Effector memory CD8-positive, alpha-beta T cell (primary cell): ENCODE measurements at regions not wholly inside any gene's neighbourhood (a gene's known extent, or its start where the extent isn't known, plus 50 kb on each side); places are given as distances from the start of the nearest gene placed in this dataset.
A peak's percentile ranks its signal among the peaks of the same experiment; 100 is the strongest.

ENCODE experiments used
- ATAC-seq: fragments of 150-1000 bp; cut with Tn5 transposase; replicated peaks from 2 replicates; pipeline ENCODE4 v1.10.0; 2021; ENCODE audit warnings: mild to moderate bottlenecking, moderate library complexity
- DNase-seq, 3 experiments: peaks; one replicate each; pipeline ENCODE4 v3.0.0; 2021
- H3K27ac Mint-ChIP-seq, 2 donors: one replicate each; pipeline ENCODE4 v1.8.0; 2022; ENCODE audit warnings: mild to moderate bottlenecking in 2 of 2, mixed read lengths in 2 of 2, moderate library complexity in 2 of 2
- H3K27me3 Mint-ChIP-seq, 2 donors: one replicate each; pipeline ENCODE4 v1.8.0; 2022; ENCODE audit warnings: mixed read lengths in 2 of 2
- H3K36me3 Mint-ChIP-seq: one replicate; pipeline ENCODE4 v1.8.0; 2022; ENCODE audit warnings: mild to moderate bottlenecking, moderate library complexity, mixed read lengths; ENCODE audit not compliant: insufficient read depth
- H3K4me1 Mint-ChIP-seq, 2 donors: one replicate each; pipeline ENCODE4 v1.8.0; 2022; ENCODE audit warnings: low read depth in 2 of 2, mixed read lengths in 2 of 2
- H3K4me3 Mint-ChIP-seq, 2 donors: one replicate each; pipeline ENCODE4 v1.8.0; 2022; ENCODE audit warnings: mild to moderate bottlenecking in 2 of 2, mixed read lengths in 2 of 2, moderate library complexity in 2 of 2
- H3K9me3 Mint-ChIP-seq, 2 donors: one replicate each; pipeline ENCODE4 v1.8.0; 2022; ENCODE audit warnings: mixed read lengths in 2 of 2

GRCh38 chr1:198472997-198473396 lies 67.5 kb downstream of the ATP6V1G3 start:
- no peak for DNase-seq
- peaks cover 0 to 5% of the 10 kb centered on the region in 2 donors for H3K9me3 Mint-ChIP-seq
- H3K27ac Mint-ChIP-seq: no peak overlapping the region
- H3K27me3 Mint-ChIP-seq: no peaks in the 10 kb centered on the region
- H3K4me1 Mint-ChIP-seq: peaks cover 0 to 11% of the 10 kb centered on the region in 2 donors
- H3K36me3 Mint-ChIP-seq: peaks cover 3% of the 10 kb centered on the region
- no peak for ATAC-seq
- no peak overlapping the region for H3K4me3 Mint-ChIP-seq

DNA sequence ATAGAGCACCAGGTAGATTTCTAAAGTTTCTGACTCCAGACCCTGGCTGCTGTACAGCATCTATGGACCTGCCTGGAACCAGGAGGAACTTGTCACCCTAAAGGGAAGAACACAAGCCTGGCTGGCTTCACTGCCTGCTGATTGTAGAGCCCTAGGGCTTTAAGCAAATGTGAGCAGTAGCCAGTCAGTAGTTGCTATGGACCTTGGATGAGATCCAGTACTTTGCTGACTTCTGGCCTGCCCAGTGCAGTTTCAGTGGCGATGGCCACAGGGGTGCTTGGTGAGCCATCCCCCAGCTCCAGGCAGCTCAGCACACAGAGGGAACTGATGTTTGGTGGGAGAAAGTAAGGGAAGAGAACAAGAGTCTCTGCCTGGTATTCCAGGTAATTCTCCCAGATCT lies 68.4 kb downstream of the ATP6V1G3 start:
- H3K27ac Mint-ChIP-seq: no peak overlapping the region
- no peak for ATAC-seq

GRCh38 chr1:198467907-198468306 lies 72.6 kb downstream of the ATP6V1G3 start:
- Mint-ChIP-seq H3K9me3 (peaks cover 0 to 1% of the 10 kb centered on the region in 2 donors), H3K4me3 (no peak overlapping the region), H3K4me1 (peaks cover 0 to 2% of the 10 kb centered on the region in 2 donors), H3K36me3 (no peaks in the 10 kb centered on the region), H3K27ac (no peak overlapping the region), H3K27me3 (no peaks in the 10 kb centered on the region)
- ATAC-seq (no peak), DNase-seq (no peak)

More for the DNA sequence above, 68.4 kb downstream of the ATP6V1G3 start:
- no peak overlapping the region for H3K4me3 Mint-ChIP-seq
- H3K27me3 Mint-ChIP-seq: no peaks in the 10 kb centered on the region
- H3K4me1 Mint-ChIP-seq: peaks cover 0 to 11% of the 10 kb centered on the region in 2 donors
- peaks cover 0 to 5% of the 10 kb centered on the region in 2 donors for H3K9me3 Mint-ChIP-seq
- H3K36me3 Mint-ChIP-seq: no peaks in the 10 kb centered on the region
- no peak for DNase-seq

- Mint-ChIP-seq H3K4me1 (no peaks in the 10 kb centered on the region), H3K9me3 (no peaks in the 10 kb centered on the region), H3K27me3 (no peaks in the 10 kb centered on the region), H3K36me3 (no peaks in the 10 kb centered on the region), H3K4me3 (no peak overlapping the region), H3K27ac (no peak overlapping the region)
- ATAC-seq (no peak), DNase-seq (no peak)
These were observed 73.1 kb downstream of the ATP6V1G3 start for GRCh38 chr1:198467342-198467741.

DNA sequence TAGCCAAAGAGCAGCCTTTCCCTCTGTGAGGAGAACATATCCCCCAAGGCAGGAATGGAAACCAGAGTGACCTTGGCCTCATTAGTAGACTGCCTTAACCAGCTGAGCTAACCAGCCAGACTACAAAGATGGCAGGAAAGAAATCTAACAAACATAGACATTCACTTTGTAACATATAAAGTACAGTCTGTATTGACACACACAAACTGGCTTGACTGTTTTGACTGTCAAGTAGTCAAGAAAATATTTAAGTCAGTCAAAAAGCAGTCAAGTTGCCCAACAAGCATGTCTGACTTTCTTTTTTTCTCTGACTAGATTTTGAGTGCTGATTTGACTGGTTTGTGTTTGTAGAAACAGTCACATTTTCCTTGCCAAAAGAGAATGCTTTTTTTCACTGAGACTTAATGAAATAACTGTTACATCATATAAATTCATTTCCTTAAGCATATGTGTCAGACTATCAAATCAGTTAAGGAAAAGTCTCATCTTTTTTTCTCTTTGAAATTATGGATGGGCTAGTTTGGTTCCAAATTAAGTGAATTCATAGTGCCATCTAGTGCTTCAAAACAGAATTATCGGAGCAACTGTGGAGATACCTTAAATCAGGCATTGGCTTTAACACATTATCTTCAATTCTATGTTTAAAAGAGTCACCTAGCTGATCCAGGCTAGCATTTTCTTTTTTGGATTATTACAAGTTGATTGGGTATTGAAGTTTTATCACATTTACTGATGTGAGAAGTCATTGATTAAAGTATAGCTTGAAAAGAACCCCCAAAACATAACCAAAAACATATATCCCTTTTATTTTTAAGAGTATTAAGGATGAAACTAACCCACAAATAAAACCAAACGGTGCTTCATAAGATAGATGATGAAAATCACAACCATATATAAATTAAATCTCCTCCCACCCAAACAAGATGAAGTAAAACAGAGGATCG lies 75.0 kb downstream of the ATP6V1G3 start:
- Mint-ChIP-seq H3K27me3 (no peaks in the 10 kb centered on the region), H3K4me3 (no peak overlapping the region), H3K4me1 (no peaks in the 10 kb centered on the region), H3K36me3 (no peaks in the 10 kb centered on the region), H3K27ac (no peak overlapping the region), H3K9me3 (no peaks in the 10 kb centered on the region)
- ATAC-seq (peak; percentile 62), DNase-seq (no peak)

DNA sequence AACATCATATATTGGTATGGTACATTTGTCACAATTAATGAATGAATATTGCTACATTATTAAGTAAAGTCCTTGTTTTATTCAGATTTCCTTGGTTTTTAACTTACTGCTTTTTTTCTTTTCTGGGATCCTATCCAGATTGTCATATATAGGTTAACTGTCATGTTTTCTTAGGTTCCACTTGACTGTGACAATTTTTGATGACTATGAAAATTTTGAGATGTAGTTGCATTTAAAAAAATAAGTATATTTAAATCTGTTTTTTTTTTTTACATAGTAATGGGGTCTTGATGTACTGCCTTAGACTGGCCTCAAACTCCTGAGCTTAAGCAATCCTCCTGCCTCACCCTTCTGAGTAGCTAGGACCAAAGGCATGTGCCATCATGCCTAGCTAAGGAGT lies 76.8 kb downstream of the ATP6V1G3 start:
- H3K27ac Mint-ChIP-seq: no peak overlapping the region
- H3K27me3 Mint-ChIP-seq: no peaks in the 10 kb centered on the region
- DNase-seq: no peak
- no peak for ATAC-seq
- no peaks in the 10 kb centered on the region for H3K4me1 Mint-ChIP-seq
- no peaks in the 10 kb centered on the region for H3K36me3 Mint-ChIP-seq
- H3K4me3 Mint-ChIP-seq: no peak overlapping the region
- H3K9me3 Mint-ChIP-seq: no peaks in the 10 kb centered on the region

DNA sequence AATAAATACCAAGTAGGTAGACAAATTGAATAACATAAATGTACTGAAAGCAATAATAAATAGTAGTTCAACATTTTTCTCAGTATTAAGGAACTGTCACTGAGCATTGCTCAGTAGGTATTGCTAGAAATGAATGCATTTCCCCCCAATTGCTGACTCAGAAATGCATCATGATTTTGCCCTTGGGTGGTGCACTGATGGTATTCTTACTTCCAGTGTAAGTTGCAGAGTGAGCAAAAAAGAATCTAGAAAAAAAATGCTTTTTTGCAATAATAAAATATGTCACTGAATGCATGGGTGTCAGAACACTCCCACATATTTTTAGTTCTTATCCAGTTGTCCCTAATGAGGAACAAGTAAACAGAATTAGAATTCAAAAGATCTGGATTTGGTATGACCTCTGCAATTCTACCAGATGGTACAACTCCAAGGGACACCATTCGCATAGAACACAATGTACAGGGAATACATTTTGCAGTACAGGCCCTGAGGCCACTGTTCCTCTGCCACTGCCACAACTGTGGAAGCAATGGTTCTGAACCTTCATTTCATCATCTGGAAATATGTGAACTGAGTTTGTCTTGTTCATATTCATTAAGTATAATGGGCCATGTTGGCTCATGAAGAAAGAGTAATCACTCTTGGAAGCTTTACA lies 78.0 kb downstream of the ATP6V1G3 start:
- H3K4me3 Mint-ChIP-seq: no peak overlapping the region
- no peaks in the 10 kb centered on the region for H3K27me3 Mint-ChIP-seq
- H3K4me1 Mint-ChIP-seq: no peaks in the 10 kb centered on the region
- no peaks in the 10 kb centered on the region for H3K36me3 Mint-ChIP-seq
- DNase-seq (no peak), ATAC-seq (no peak)
- H3K9me3 Mint-ChIP-seq: no peaks in the 10 kb centered on the region
- H3K27ac Mint-ChIP-seq: no peak overlapping the region

GRCh38 chr1:198455966-198456365 lies 84.5 kb downstream of the ATP6V1G3 start:
- Mint-ChIP-seq H3K27ac (no peak overlapping the region), H3K27me3 (no peaks in the 10 kb centered on the region), H3K36me3 (no peaks in the 10 kb centered on the region), H3K4me1 (no peaks in the 10 kb centered on the region), H3K9me3 (no peaks in the 10 kb centered on the region), H3K4me3 (no peak overlapping the region)
- DNase-seq (no peak), ATAC-seq (no peak)

- Mint-ChIP-seq H3K4me3 (no peak overlapping the region), H3K36me3 (no peaks in the 10 kb centered on the region), H3K27ac (no peak overlapping the region), H3K4me1 (no peaks in the 10 kb centered on the region), H3K9me3 (no peaks in the 10 kb centered on the region), H3K27me3 (peaks cover 8% of the 10 kb centered on the region in 2 donors)
- DNase-seq (no peak), ATAC-seq (no peak)
These were observed 90.6 kb downstream of the ATP6V1G3 start for GRCh38 chr1:198449727-198450433.

GRCh38 chr1:198449261-198449660 lies 91.2 kb downstream of the ATP6V1G3 start:
- Mint-ChIP-seq H3K9me3 (no peaks in the 10 kb centered on the region), H3K27ac (no peak overlapping the region), H3K36me3 (no peaks in the 10 kb centered on the region), H3K27me3 (peaks cover 8% of the 10 kb centered on the region in 2 donors), H3K4me1 (no peaks in the 10 kb centered on the region), H3K4me3 (no peak overlapping the region)
- ATAC-seq (no peak), DNase-seq (no peak)

- Mint-ChIP-seq H3K27me3 (peaks cover 8% of the 10 kb centered on the region in 2 donors), H3K36me3 (no peaks in the 10 kb centered on the region)
These were observed 93.0 kb downstream of the ATP6V1G3 start for GRCh38 chr1:198447468-198447867.

GRCh38 chr1:198445872-198446271 lies 94.6 kb downstream of the ATP6V1G3 start:
- Mint-ChIP-seq H3K4me1 (no peaks in the 10 kb centered on the region), H3K36me3 (no peaks in the 10 kb centered on the region), H3K4me3 (no peak overlapping the region), H3K27me3 (peaks cover 8% of the 10 kb centered on the region in 2 donors), H3K9me3 (no peaks in the 10 kb centered on the region), H3K27ac (no peak overlapping the region)
- no peak for DNase-seq
- no peak for ATAC-seq

More at GRCh38 chr1:198447468-198447867, 93.0 kb downstream of the ATP6V1G3 start:
- no peak for ATAC-seq
- DNase-seq: no peak
- Mint-ChIP-seq H3K4me3 (no peak overlapping the region), H3K27ac (no peak overlapping the region), H3K9me3 (no peaks in the 10 kb centered on the region), H3K4me1 (no peaks in the 10 kb centered on the region)

GRCh38 chr1:198444792-198445191 lies 95.7 kb downstream of the ATP6V1G3 start:
- ATAC-seq (no peak), DNase-seq (no peak)
- Mint-ChIP-seq H3K4me1 (no peaks in the 10 kb centered on the region), H3K4me3 (no peak overlapping the region), H3K27me3 (peaks cover 8% of the 10 kb centered on the region in 2 donors), H3K27ac (no peak overlapping the region), H3K36me3 (no peaks in the 10 kb centered on the region), H3K9me3 (no peaks in the 10 kb centered on the region)
